Smooth muscle cell (in vitro differentiated cells): ENCODE measurements at regions not wholly inside any gene's neighbourhood (a gene's known extent, or its start where the extent isn't known, plus 50 kb on each side); places are given as distances from the start of the nearest gene placed in this dataset.

Experiments
- DNase-seq: peaks from one replicate; lab custom pipeline; 2025; ENCODE audit not compliant: unreplicated experiment; lab: John Stamatoyannopoulos, UW
- H2AFZ ChIP-seq: fragments of 200-600 bp; sonication (generic); 2 replicates; pipeline ENCODE4 v1.6.0; 2016; ENCODE audit warnings: antibody characterized with exemption, low read depth, mild to moderate bottlenecking
- H3F3A ChIP-seq: fragments of 200-600 bp; sonication (generic); 2 replicates; pipeline ENCODE4 v1.6.0; 2017; ENCODE audit warnings: antibody characterized with exemption, low read depth
- H3K27ac ChIP-seq: fragments of 200-600 bp; sonication (generic); 2 replicates; pipeline ENCODE4 v1.5.1; 2016; ENCODE audit warnings: low read depth, mild to moderate bottlenecking
- H3K27me3 ChIP-seq: fragments of 200-600 bp; sonication (generic); 2 replicates; pipeline ENCODE4 v1.6.1; 2016; ENCODE audit warnings: low read depth, mild to moderate bottlenecking
- H3K36me3 ChIP-seq: fragments of 200-600 bp; sonication (generic); 2 replicates; pipeline ENCODE4 v1.5.1; 2016; ENCODE audit warnings: low read depth
- H3K4me1 ChIP-seq: fragments of 200-600 bp; sonication (generic); 2 replicates; pipeline ENCODE4 v1.5.1; 2016; ENCODE audit warnings: low read depth
- H3K4me2 ChIP-seq: fragments of 200-600 bp; sonication (generic); 2 replicates; pipeline ENCODE4 v1.6.0; 2016; ENCODE audit warnings: mild to moderate bottlenecking
- H3K4me3 ChIP-seq: fragments of 200-600 bp; sonication (generic); 2 replicates; pipeline ENCODE4 v1.5.1; 2016; ENCODE audit warnings: mild to moderate bottlenecking
- H3K79me2 ChIP-seq: fragments of 200-600 bp; sonication (generic); 2 replicates; pipeline ENCODE4 v1.6.0; 2016; ENCODE audit warnings: low read depth, mild to moderate bottlenecking
- H3K9ac ChIP-seq: fragments of 200-600 bp; sonication (generic); 2 replicates; pipeline ENCODE4 v1.6.0; 2016; ENCODE audit warnings: low read depth
- H3K9me3 ChIP-seq: fragments of 200-600 bp; sonication (generic); replicated peaks from 2 replicates; pipeline ENCODE4 v1.5.1; 2016; ENCODE audit warnings: low read depth
- H4K20me1 ChIP-seq: fragments of 200-600 bp; sonication (generic); 2 replicates; pipeline ENCODE4 v1.6.0; 2016; ENCODE audit warnings: low read depth
- WGBS: methylation state at CpG from one replicate; pipeline ENCODE4 v1.1.7; 2016; ENCODE audit warnings: low lambda C conversion rate; 5-methylcytosine and 5-hydroxymethylcytosine counted together
- TF ChIP-seq, protein P1 (sequence below): fragments of 200-600 bp; sonication (generic); IDR thresholded peaks from 2 replicates; pipeline ENCODE4 v1.5.1; 2017; ENCODE audit warnings: borderline replicate concordance, mild to moderate bottlenecking, antibody characterized with exemption; ENCODE audit not compliant: insufficient read depth, poor library complexity, severe bottlenecking

DNA sequence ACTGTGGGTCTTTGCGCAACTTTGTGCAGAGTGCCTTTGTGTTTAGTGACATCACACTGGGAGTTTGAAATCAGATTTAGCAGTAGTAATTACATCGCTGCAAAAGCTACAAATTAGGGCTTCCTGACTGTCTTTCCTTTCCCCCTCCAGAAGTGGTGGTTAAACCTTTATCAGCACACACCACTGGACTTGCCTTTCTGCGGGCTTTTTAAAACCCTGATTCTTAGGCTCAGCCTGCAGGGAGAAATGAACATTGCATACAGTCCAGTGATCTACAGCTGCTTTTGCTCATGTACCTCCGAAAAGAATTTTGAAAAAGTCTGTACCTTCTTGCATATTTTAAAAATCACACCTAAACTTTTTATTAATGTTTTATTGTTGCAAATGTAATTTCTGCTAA lies 219.7 kb upstream of the NAALADL2 start:
- no peak overlapping the region for H3K9ac ChIP-seq
- H3K4me2 ChIP-seq: no peak overlapping the region
- H3K4me3 ChIP-seq: no peak overlapping the region
- no peaks in the 10 kb centered on the region for H3K27me3 ChIP-seq
- H3K36me3 ChIP-seq: no peaks in the 10 kb centered on the region
- H3K27ac ChIP-seq: no peak overlapping the region
- no peak for DNase-seq
- no peak overlapping the region for H2AFZ ChIP-seq
- no peaks in the 10 kb centered on the region for H3K79me2 ChIP-seq
- WGBS: 90% methylated on average over 4 of the region's 4 CpGs
- H3K9me3 ChIP-seq: no peaks in the 10 kb centered on the region
- no peaks in the 10 kb centered on the region for H3K4me1 ChIP-seq
- H4K20me1 ChIP-seq: no peaks in the 10 kb centered on the region
- H3F3A ChIP-seq: no peaks in the 10 kb centered on the region
- TF ChIP-seq, protein P1, sequence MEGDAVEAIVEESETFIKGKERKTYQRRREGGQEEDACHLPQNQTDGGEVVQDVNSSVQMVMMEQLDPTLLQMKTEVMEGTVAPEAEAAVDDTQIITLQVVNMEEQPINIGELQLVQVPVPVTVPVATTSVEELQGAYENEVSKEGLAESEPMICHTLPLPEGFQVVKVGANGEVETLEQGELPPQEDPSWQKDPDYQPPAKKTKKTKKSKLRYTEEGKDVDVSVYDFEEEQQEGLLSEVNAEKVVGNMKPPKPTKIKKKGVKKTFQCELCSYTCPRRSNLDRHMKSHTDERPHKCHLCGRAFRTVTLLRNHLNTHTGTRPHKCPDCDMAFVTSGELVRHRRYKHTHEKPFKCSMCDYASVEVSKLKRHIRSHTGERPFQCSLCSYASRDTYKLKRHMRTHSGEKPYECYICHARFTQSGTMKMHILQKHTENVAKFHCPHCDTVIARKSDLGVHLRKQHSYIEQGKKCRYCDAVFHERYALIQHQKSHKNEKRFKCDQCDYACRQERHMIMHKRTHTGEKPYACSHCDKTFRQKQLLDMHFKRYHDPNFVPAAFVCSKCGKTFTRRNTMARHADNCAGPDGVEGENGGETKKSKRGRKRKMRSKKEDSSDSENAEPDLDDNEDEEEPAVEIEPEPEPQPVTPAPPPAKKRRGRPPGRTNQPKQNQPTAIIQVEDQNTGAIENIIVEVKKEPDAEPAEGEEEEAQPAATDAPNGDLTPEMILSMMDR: no peak

DNA sequence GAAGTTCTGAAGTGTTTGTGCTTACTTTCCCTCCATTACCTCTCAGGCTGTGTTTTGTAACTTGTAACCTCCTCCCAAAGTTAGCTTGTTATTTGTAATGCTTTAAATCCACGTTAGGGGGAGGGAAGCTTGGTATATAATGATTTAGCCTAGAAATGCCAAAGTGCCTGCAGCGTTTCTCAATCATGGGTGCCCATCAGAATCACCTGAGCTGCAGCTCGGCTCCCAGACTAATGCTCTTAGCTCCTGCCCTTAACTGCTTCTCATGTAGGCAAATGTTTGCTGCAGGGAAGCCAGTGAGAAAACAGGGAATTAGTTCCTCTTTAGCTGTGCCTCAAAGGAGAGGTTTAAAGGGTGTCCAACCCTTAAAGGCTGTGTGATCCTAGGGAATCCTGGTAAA lies 219.2 kb upstream of the NAALADL2 start:
- Histone ChIP-seq H3F3A (no peaks in the 10 kb centered on the region), H3K4me1 (no peaks in the 10 kb centered on the region), H3K4me2 (no peak overlapping the region), H4K20me1 (no peaks in the 10 kb centered on the region), H3K9me3 (no peaks in the 10 kb centered on the region), H3K79me2 (no peaks in the 10 kb centered on the region), H3K36me3 (no peaks in the 10 kb centered on the region), H3K27ac (no peak overlapping the region), H3K9ac (no peak overlapping the region), H3K4me3 (no peak overlapping the region), H3K27me3 (no peaks in the 10 kb centered on the region), H2AFZ (no peak overlapping the region)
- TF ChIP-seq, protein P1: no peak
- 82% methylated on average over 3 of the region's 3 CpGs for WGBS
- no peak for DNase-seq

GRCh38 chr3:174640932-174641331 lies 218.2 kb upstream of the NAALADL2 start:
- DNase-seq: no peak
- Histone ChIP-seq H2AFZ (no peak overlapping the region), H3K27me3 (no peaks in the 10 kb centered on the region), H3K27ac (no peak overlapping the region), H4K20me1 (no peaks in the 10 kb centered on the region), H3K4me1 (no peaks in the 10 kb centered on the region), H3K79me2 (no peaks in the 10 kb centered on the region), H3K4me2 (no peak overlapping the region), H3F3A (no peaks in the 10 kb centered on the region), H3K9ac (no peak overlapping the region), H3K4me3 (no peak overlapping the region), H3K36me3 (no peaks in the 10 kb centered on the region), H3K9me3 (no peaks in the 10 kb centered on the region)
- TF ChIP-seq, protein P1: no peak
- 94% methylated on average over 18 of the region's 18 CpGs for WGBS

DNA sequence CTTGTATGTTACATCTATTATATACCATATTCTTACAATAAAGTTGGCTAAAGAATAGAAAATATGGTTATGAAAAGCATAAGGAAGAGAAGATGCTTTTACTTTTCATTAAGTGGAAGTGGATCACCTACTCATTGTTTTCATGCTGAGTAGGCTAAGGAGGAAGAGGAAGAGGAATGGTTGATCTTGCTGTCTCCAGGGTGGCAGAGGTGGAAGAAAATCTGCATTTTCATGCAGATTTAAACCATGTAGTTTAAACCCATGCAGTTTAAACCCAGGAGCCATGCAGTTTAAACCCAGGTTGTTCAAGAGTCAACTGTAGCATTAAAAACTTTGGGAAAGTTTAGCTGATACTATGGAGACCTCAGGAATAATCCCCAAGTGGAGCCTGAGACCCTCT lies 214.8 kb upstream of the NAALADL2 start:
- DNase-seq: no peak
- TF ChIP-seq, protein P1: no peak
- Histone ChIP-seq H3K9me3 (no peaks in the 10 kb centered on the region), H3K9ac (no peak overlapping the region), H3F3A (no peaks in the 10 kb centered on the region), H3K4me2 (no peak overlapping the region), H3K36me3 (no peaks in the 10 kb centered on the region), H3K4me1 (no peaks in the 10 kb centered on the region), H4K20me1 (no peaks in the 10 kb centered on the region), H3K27ac (no peak overlapping the region), H2AFZ (no peak overlapping the region), H3K79me2 (no peaks in the 10 kb centered on the region), H3K27me3 (no peaks in the 10 kb centered on the region), H3K4me3 (no peak overlapping the region)
